Stimulated activated CD4-positive, alpha-beta T cell treated with anti-CD3 and anti-CD28 coated beads, TNF-alpha, amount 100 ng/mL, for 4 hours (primary cell): ENCODE measurements at regions not wholly inside any gene's neighbourhood (a gene's known extent, or its start where the extent isn't known, plus 50 kb on each side); places are given as distances from the start of the nearest gene placed in this dataset.

Experiments
- DNase-seq, 3 experiments: peaks; one replicate each; pipeline ENCODE4 v3.0.0-alpha.2; 2020; ENCODE audit warnings: low read depth in 3 of 3

GRCh38 chr7:156127166-156128134, 315.2 kb upstream of the SHH start:
- no peak for DNase-seq

- no peak for DNase-seq
Measured at GRCh38 chr7:156125841-156126730, 313.8 kb upstream of the SHH start.

GRCh38 chr7:156124356-156124755, 312.1 kb upstream of the SHH start:
- no peak for DNase-seq

GRCh38 chr7:156123362-156123761, 311.1 kb upstream of the SHH start:
- no peak for DNase-seq

- no peak for DNase-seq
Measured at GRCh38 chr7:156122752-156123354, 310.6 kb upstream of the SHH start.

GRCh38 chr7:156121956-156122355, 309.7 kb upstream of the SHH start:
- no peak for DNase-seq

GRCh38 chr7:156121434-156121833, 309.2 kb upstream of the SHH start:
- DNase-seq = no peak

GRCh38 chr7:156120552-156120951, 308.3 kb upstream of the SHH start:
- no peak for DNase-seq

- no peak for DNase-seq
Measured at GRCh38 chr7:156119771-156120170, 307.5 kb upstream of the SHH start.

- no peak for DNase-seq
Measured at GRCh38 chr7:156118248-156118645, 306.0 kb upstream of the SHH start.

- no peak for DNase-seq
Measured at GRCh38 chr7:156117542-156118247, 305.4 kb upstream of the SHH start.

- no peak for DNase-seq
Measured at GRCh38 chr7:156116514-156117215, 304.4 kb upstream of the SHH start.

GRCh38 chr7:156115582-156115981, 303.3 kb upstream of the SHH start:
- DNase-seq = no peak

GRCh38 chr7:156113731-156114130, 301.5 kb upstream of the SHH start:
- no peak for DNase-seq

GRCh38 chr7:156109988-156110387, 297.7 kb upstream of the SHH start:
- no peak for DNase-seq

GRCh38 chr7:156109076-156109475, 296.8 kb upstream of the SHH start:
- no peak for DNase-seq

GRCh38 chr7:156107957-156108356, 295.7 kb upstream of the SHH start:
- no peak for DNase-seq

GRCh38 chr7:156106107-156106426, 293.8 kb upstream of the SHH start:
- no peak for DNase-seq

GRCh38 chr7:156105337-156106106, 293.3 kb upstream of the SHH start:
- no peak for DNase-seq
